GM04504 (cell line): ENCODE measurements at regions not wholly inside any gene's neighbourhood (a gene's known extent, or its start where the extent isn't known, plus 50 kb on each side); places are given as distances from the start of the nearest gene placed in this dataset.
A peak's percentile ranks its signal among the peaks of the same experiment; 100 is the strongest.
"Not testable (repeated sequence)": the region's sequence is repeated elsewhere in the genome, so short reads cannot be mapped to it uniquely, and the experiment has no call there.

Source experiments
- DNase-seq: peaks from one replicate; pipeline ENCODE4 v3.0.0-alpha.2; 2012; ENCODE audit warnings: low read depth

GRCh38 chr3:104920512-104920911 lies 446.2 kb upstream of the ALCAM start:
- no peak for DNase-seq

GRCh38 chr3:104933972-104934371 lies 432.7 kb upstream of the ALCAM start:
- no peak for DNase-seq

GRCh38 chr3:104935613-104936012 lies 431.1 kb upstream of the ALCAM start:
- no peak for DNase-seq

- no peak for DNase-seq
These were observed 427.5 kb upstream of the ALCAM start for GRCh38 chr3:104939196-104939595.

GRCh38 chr3:104941785-104942184 lies 424.9 kb upstream of the ALCAM start:
- DNase-seq, result no peak

GRCh38 chr3:104943974-104944373 lies 422.7 kb upstream of the ALCAM start:
- no peak for DNase-seq

GRCh38 chr3:104947943-104948342 lies 418.8 kb upstream of the ALCAM start:
- DNase-seq, result no peak

GRCh38 chr3:104949810-104950209 lies 416.9 kb upstream of the ALCAM start:
- DNase-seq, result not testable (repeated sequence)

GRCh38 chr3:104951426-104951825 lies 415.3 kb upstream of the ALCAM start:
- no peak for DNase-seq

GRCh38 chr3:104952146-104952972 lies 414.4 kb upstream of the ALCAM start:
- DNase-seq, result peak; percentile 61

GRCh38 chr3:104956620-104957345 lies 409.9 kb upstream of the ALCAM start:
- no peak for DNase-seq

GRCh38 chr3:104960579-104960978 lies 406.1 kb upstream of the ALCAM start:
- DNase-seq, result no peak

- DNase-seq, result no peak
These were observed 404.9 kb upstream of the ALCAM start for GRCh38 chr3:104961851-104962250.

- no peak for DNase-seq
These were observed 392.4 kb upstream of the ALCAM start for GRCh38 chr3:104974316-104974715.

GRCh38 chr3:104977719-104978118 lies 389.0 kb upstream of the ALCAM start:
- DNase-seq, result no peak

GRCh38 chr3:104982130-104982529 lies 384.6 kb upstream of the ALCAM start:
- no peak for DNase-seq

- no peak for DNase-seq
These were observed 378.9 kb upstream of the ALCAM start for GRCh38 chr3:104987859-104988258.

- no peak for DNase-seq
These were observed 378.2 kb upstream of the ALCAM start for GRCh38 chr3:104988496-104988895.

- DNase-seq, result no peak
These were observed 376.8 kb upstream of the ALCAM start for GRCh38 chr3:104989878-104990277.

- DNase-seq, result no peak
These were observed 376.0 kb upstream of the ALCAM start for GRCh38 chr3:104990758-104991157.

- no peak for DNase-seq
These were observed 374.0 kb upstream of the ALCAM start for GRCh38 chr3:104992676-104993075.

- DNase-seq, result no peak
These were observed 360.5 kb upstream of the ALCAM start for GRCh38 chr3:105006164-105006563.

- DNase-seq, result no peak
These were observed 353.1 kb upstream of the ALCAM start for GRCh38 chr3:105013657-105014056.
